RKO (cell line): ENCODE measurements at regions not wholly inside any gene's neighbourhood (a gene's known extent, or its start where the extent isn't known, plus 50 kb on each side); places are given as distances from the start of the nearest gene placed in this dataset.

Experiments used
- DNase-seq: peaks from one replicate; pipeline ENCODE4 v3.0.0-alpha.2; 2016; ENCODE audit warnings: low spot score

DNA sequence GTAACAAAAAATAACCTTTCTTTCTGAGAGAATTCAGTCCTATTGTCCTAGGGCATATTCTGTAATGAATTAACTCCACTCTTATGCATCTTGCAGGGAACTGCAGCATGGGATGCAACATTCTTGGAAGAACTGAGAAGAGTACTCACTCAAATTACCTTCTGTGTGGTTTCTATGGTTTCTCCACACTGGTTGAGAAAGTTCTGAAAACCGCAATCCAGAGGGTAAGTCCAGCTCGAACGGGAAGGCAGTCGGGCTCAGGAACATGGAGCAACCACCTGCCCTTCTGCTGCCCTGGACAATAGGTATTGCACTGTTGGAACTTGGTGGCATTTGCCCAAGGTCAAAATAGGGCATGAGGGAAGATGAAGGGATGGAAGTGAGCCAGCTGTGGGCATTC is 59.6 kb upstream of the CDK13 start:
- DNase-seq = no peak

DNA sequence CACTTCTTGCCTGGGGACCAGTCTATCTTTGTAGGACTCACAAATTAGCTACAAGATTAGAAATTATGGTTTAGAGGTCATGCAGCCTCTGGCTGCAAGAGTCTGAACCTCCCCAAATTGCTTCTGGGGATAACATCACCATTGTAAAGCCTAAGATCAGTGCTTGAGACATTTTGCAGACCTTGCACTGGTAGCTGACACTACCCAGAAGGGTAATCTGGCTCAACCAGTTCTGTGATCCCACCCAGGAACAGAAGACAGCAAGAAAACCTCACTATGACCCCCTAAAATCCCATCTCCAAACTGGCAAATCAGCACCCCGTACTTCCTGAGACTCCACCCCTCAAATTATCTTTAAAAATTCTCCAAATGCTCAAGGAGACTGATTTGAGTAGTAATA is 58.2 kb upstream of the CDK13 start:
- no peak for DNase-seq

DNA sequence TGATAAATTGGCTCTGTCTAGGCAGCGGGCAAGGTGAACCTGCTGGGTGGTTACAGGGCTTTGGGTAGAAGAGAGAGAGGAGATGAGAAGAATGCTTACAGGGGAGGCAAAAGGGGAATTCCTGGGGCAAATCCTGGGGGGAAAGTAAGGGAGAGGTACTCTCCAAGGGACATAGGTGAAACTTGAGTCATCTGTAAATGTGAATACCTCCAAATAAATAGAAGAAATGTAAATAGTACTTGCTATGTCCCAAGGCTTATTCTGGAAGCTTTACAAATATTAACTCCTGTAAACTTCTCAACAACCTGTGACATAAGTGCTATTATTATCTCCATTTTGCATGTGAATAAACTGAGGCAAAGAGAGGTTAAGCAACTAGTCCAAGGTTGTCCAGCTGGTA is 57.7 kb upstream of the CDK13 start:
- no peak for DNase-seq

DNA sequence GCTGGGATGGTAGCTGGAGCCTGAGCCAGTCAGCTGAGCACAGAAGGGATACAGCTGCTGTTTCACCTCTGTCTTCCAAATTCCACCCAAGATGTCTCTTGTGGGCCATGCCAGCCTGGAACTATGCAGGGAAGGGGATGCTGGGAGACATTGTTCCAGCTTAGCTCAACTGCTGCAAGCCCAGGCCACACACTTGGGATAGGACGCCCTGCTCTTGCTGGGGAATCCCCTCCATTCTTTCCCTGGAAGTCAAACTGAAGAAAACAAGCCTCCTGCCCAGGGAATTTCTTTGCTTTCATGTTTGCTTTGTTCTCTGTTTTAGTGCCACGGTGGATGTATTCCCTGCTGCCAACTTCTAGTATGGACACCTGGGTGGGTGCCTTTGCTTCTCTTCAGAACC is 55.2 kb upstream of the CDK13 start:
- no peak for DNase-seq

DNA sequence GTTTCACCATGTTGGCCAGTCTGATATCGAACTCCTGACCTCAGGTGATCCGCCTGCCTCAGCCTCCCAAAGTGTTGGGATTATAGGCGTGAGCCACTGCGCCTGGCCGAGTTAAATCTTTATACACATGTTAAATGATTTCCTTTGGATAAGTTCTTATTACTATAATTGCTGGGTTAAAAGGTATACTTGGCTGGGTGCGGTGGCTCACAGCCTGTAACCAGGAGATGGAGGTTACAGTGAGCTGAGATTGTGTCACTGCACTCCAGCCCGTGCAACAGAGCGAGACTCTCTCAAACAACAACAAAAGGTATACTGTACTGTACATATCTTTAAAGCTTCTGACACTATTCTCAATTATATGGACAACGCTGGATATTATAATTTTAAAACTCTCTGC is 53.2 kb upstream of the CDK13 start:
- DNase-seq = no peak

DNA sequence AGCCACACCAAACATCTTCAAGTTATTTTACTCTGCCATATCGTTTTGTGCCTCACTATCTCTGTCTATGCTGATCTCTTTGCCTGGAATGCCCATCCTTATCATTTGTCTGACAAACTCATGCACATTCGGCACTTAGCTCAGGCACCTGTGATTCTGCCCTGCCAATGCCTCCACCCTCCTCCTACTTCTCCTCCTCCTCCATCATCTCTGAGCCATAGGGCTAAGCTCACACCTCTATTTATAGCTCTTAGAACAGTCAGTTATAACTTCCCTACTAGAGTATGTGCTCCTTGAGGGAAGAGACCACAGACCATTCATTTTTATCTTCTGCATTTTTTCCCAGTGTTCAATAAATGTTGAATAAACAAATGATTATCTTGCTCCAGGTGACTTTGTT is 51.2 kb upstream of the CDK13 start:
- DNase-seq = no peak
